Fibroblast of lung (primary cell): ENCODE measurements at regions not wholly inside any gene's neighbourhood (a gene's known extent, or its start where the extent isn't known, plus 50 kb on each side); places are given as distances from the start of the nearest gene placed in this dataset.

ENCODE experiments used
- CTCF ChIP-seq, 2 donors: IDR thresholded peaks in 1 of 2; conservative IDR thresholded peaks in 1 of 2; 1 replicate in 1 of 2; 2 replicates in 1 of 2; pipeline ENCODE4 v1.5.1; 2011 to 2012; ENCODE audit warnings: low read length in 2 of 2, control low read depth in 1 of 2, inconsistent platforms in 1 of 2, low read depth in 1 of 2, mild to moderate bottlenecking in 1 of 2
- EZH2 ChIP-seq: IDR thresholded peaks from 2 replicates; pipeline ENCODE4 v1.5.1; 2012; ENCODE audit warnings: low read length, control low read depth, mild to moderate bottlenecking; ENCODE audit errors: missing control alignments

DNA sequence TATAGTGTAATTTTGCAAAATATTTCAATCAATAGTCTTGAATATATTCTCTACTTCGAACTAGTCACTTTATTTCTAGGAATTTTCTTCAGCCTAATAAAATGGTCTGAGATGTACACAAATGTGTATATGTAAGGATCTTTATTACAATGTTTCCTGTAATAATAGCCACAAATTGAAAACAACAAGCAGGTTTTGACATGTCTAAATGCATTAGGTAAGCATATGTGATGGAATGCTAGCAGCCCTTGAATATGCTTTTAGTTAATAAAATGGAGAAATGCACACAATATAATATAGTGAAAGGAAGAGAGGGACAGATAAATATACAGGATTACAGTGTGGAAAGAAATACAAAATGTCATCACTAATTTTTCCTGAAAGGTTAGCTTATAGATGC lies 196.5 kb upstream of the IRX5 start:
- TF ChIP-seq CTCF (conservative IDR thresholded peaks at IDR 0.05 in 1 of 2, IDR thresholded peaks at IDR 0.05 in 1 of 2; ENCODE audit: low read depth in 1 of 2, low read length in 2 of 2) (no peak), EZH2 (no peak)
